CD4-positive, alpha-beta T cell treated with Interleukin-4 for 4 hours (primary cell): ENCODE measurements at regions not wholly inside any gene's neighbourhood (a gene's known extent, or its start where the extent isn't known, plus 50 kb on each side); places are given as distances from the start of the nearest gene placed in this dataset.
"Not testable (repeated sequence)": the region's sequence is repeated elsewhere in the genome, so short reads cannot be mapped to it uniquely, and the experiment has no call there.

Experiments used
- DNase-seq: peaks from one replicate; pipeline ENCODE4 v3.0.0-alpha.2; 2020

DNA sequence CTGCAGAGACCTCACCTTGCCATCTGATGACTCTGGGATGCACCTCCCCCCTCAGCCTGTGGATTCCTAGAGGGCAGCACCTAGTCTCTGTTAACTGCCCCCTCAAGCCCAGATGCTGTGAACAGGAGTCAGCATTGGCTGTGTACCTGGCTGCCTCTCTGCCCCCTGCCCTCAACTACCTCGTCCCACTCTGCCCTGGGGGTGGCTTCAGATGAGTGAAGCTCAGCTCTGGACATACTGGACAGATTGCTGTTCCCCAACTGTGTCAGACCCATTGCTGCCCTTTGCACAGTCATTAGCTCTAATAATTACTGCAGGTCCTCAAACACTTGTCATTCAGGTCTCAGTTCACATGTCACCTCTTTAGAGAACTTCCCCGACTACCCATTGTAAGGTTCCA, 182.1 kb upstream of the TSHZ3 start:
- no peak for DNase-seq

DNA sequence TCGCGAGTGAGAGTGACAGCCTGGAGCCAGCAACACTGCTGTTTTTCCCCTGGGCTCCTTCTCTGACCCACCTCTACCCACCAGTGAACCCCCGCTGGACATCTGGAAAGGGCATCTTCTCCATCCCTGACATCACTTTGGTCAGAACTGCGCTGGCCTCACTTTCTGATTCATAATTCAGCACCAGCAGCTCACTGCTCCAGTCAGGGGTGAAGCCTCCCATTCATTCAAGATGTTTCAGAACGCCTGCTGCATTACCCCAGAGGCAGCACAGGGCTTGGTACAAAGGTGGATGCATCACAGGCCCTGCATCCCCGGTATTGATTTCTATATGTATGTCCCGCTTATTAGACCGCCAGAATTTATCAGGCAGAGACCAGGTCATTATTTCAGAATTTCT, 182.8 kb upstream of the TSHZ3 start:
- no peak for DNase-seq

- no peak for DNase-seq
Observed at GRCh38 chr19:31533114-31533513, 183.9 kb upstream of the TSHZ3 start.

DNA sequence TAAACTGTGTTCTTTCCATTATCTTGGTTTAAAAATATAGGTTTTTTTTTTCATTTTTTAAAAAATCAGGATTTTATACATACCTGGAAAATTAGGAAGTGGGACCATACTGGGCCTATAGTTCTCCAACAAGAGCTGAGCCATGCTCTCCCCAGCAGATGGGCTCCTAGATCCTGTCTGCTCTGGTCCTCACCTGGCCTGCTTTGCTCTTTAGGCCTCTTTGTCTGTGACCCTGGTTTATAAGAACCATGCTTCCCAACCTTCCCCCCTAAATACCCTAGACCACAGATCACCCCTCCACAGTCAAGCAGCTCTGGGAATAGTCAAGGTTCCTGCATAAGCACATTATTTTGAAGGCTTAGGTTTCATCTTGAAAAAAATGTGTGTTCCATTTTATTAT, 185.0 kb upstream of the TSHZ3 start:
- DNase-seq: no peak

- DNase-seq: no peak
Observed at GRCh38 chr19:31534786-31535657, 185.8 kb upstream of the TSHZ3 start.

DNA sequence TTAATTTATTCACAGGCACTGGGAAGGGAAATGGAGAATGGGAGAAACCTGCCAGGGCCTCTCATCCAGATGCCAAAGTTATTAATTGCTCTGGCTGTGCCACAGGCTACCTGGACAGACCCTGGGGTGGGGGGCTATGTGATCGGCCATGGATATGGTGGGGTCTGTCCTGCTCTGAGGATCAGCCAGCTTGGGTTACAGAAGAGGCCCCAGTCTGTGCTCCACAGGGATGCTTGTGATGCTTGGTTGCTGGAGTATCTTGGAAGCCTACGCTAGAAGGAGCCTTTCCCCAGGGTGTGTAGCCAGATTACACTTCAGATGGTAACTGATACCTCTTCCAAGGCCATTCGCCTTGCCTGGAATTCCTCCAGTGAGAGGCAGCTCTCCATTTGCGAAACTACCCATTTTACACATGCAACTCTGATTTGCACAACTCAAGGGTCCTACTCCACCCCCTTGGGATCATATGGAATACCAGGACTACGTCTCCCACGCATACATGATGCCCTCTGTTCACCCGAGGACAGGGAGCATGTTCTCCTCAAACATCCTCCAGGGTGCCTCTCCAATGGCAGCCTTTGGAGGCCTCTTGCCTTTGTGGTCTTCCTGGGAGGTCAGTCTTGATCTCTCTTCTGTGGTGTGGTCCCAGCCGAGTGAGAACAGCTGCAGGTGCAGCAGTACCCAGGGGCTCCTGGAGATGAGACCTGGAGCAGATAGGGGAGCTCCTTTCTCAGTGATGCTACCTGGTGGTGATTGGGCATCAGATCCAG, 186.6 kb upstream of the TSHZ3 start:
- DNase-seq: no peak

- DNase-seq: no peak
Observed at GRCh38 chr19:31537136-31537535, 187.9 kb upstream of the TSHZ3 start.

DNA sequence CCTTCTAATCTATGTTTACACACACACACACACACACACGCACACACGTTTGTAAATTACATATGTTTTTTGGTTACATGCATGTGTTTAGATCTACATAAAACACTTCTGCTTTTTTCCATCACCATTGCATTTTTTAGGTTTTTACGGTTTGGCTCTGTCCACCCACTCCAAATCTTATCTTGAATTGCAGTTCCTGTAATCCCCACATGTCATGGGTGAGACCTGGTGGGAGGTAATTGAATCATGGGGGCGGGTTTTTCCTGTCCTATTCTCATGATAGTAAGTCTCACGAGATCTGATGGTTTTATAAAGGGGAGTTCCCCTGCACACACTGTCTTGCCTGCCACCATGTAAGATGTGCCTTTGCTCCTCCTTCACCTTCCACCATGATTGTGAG, 188.7 kb upstream of the TSHZ3 start:
- not testable (repeated sequence) for DNase-seq

- DNase-seq: no peak
Observed at GRCh38 chr19:31538879-31539278, 189.6 kb upstream of the TSHZ3 start.

GRCh38 chr19:31539386-31539785, 190.2 kb upstream of the TSHZ3 start:
- DNase-seq: no peak

- DNase-seq: no peak
Observed at GRCh38 chr19:31541396-31541795, 192.2 kb upstream of the TSHZ3 start.

DNA sequence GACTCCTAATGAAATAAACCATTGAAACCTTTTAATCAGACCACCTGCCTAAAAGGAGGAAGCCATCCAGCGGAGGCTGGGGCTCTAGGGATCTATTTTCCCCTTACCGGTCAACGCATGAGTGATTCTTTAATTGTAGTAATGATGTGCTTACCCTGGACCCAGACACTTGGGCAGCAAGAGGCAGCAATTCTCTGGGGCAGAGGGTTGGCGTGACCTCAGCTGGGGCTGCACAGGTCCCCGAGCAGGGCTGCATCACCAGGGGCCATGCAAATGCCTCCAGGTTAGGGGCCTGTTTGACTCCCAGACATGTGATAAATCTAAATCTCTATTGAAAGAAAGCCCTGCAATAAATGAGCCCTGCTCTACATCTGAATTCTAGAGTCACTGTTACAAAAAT, 194.2 kb upstream of the TSHZ3 start:
- DNase-seq: no peak

DNA sequence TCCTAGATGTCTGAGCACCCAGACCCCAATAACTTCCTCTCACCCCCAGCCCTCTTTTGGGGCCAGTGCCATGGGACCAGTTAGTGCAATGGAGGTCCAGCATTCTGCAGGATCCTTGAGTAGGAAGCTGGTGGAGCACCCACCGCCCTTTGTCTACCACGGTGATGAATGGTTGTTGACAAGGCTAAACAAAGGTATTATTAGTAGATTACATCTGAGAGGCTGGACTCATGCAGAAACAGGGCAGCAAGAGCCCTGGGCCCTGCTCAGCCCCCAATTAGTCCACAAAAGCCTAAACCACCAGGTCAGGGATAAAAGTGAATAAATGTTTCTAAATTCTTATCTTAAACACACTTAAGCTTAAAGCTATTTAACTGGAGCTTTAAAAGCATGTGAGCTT, 196.5 kb upstream of the TSHZ3 start:
- DNase-seq: no peak

- DNase-seq: no peak
Observed at GRCh38 chr19:31546205-31546960, 197.1 kb upstream of the TSHZ3 start.

DNA sequence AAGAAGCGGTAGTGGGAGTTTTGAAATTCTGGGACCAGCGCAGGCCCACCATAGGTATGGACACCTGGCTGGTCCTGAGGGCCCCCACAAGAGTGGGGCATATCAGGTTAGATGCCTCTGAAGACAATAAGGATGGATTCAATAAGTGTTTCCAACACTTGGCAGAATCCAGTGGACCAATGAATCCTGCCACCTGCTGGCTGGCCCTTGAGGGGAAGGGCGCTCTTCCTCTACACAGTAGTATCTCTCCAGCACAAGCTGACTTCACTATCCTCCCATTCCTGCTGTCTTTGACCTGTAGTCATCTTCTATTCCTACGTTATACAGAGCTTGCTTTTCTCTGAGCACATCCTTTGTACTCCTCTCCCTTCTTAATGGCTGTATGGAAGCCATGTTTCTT, 199.7 kb upstream of the TSHZ3 start:
- no peak for DNase-seq

DNA sequence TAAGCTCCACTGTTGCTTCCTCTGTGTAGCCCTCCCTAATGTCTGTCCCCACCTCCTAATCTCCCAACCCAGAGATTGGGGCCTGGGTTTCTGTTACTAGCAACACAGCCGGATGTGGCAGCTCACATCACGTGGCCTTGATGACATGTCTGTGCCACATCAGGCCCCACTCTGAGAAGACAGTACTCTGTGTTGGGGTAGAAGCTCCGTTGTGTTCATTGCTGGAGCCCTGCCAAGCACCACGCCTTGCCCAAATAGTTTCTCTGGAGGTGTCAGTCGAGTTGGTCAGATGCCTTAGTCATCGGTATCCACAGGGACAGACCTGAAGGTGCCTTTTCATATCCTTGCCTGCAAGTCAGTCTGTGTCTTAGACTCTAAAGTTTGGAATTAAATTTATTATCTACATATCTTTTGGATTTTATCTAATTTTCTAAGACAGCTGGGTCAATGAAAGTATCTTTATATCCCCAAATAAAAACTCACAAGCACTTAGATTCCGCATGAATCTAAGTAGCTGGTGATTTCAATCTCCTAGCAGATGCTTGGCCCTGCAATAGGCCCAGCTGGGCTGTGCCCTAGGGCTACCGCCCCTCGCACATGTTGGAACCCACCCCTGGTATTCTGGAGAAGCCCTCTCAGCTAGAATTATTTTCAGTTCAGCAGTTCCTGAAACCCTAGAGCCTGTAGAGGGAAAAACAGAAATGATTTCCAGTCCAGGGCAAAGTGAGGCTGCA, 204.0 kb upstream of the TSHZ3 start:
- no peak for DNase-seq

DNA sequence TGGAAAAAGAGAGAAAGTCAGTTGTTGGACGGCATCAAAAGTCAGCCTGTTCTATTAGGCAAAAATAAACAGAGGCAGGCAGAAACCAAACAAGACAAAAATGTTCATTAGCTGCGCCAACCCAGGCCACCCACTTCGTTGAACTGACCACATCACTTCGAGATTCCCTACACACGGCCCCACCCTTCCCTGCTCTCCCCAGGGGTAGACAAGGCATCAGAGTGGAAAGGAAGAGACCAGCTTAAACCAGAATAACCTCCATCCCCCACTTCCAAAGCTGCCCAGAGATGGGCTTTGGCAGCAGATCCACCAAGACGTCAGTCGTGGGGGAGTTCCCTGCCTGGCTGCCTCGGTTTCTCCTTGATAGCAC, 204.6 kb upstream of the TSHZ3 start:
- no peak for DNase-seq

DNA sequence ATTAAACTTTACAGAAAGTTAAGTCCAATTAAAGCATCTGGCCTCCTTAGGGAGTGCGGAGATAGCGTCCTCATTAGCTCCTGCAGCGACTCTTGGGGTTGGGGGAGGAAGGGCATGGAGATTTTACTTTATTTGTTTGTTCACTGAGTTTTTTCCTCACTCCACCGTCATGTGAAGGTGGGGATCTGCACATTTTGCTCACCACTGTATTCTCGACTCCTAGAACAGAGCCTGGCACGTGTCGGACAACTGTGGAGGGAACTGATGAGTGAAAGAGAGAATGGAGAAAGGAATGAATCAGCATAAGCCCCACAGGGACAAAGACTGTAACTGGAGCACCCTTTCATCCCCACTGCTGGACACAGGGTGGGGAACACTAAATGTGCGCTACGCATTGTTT, 205.1 kb upstream of the TSHZ3 start:
- DNase-seq: no peak

- no peak for DNase-seq
Observed at GRCh38 chr19:31555634-31556215, 206.5 kb upstream of the TSHZ3 start.

GRCh38 chr19:31559494-31559893, 210.3 kb upstream of the TSHZ3 start:
- no peak for DNase-seq

GRCh38 chr19:31560086-31561060, 211.1 kb upstream of the TSHZ3 start:
- DNase-seq: no peak
